ENCODE measurements at regions not wholly inside any gene's neighbourhood (a gene's known extent, or its start where the extent isn't known, plus 50 kb on each side); places are given as distances from the start of the nearest gene placed in this dataset.
"Not testable (repeated sequence)": the region's sequence is repeated elsewhere in the genome, so short reads cannot be mapped to it uniquely, and the experiment has no call there.

GRCh38 chr22:44645531-44645930 is 56.5 kb upstream of the PRR5 start:
- in situ Hi-C loops (cut with HindIII; ENCODE audit: low sequenced_read_pairs), result no loop called here
- DNase-seq (ENCODE audit: low read depth), result no peak
- no peak for TF ChIP-seq CTCF (IDR thresholded peaks at IDR 0.05; ENCODE audit: low read depth, low read length, missing control alignments)
- no peak overlapping the region for H3K4me3 ChIP-seq (ENCODE audit: low read depth, low read length)

DNA sequence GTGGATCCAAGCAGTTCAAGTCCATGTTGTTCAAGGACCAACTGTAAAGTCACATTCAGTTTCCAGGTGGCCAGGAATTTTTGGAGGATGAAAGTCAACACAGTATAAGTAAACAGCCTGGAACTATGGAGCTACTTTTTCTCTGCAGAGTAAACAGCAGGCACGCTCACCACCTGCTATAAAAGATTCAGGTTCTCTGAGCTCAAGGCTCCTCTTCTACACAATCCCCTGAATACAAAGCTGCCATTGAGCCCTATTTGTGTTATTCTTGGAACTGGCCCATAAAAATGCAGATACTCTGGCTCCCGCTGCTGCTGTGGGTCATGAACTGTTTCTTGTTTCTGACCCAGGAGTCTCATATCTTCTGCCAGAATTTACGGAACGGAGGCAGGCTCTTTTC is 56.9 kb upstream of the PRR5 start:
- in situ Hi-C loops (cut with HindIII; ENCODE audit: low sequenced_read_pairs), result no loop called here
- H3K4me3 ChIP-seq (ENCODE audit: low read depth, low read length), result no peak overlapping the region
- DNase-seq (ENCODE audit: low read depth), result no peak
- no peak for TF ChIP-seq CTCF (IDR thresholded peaks at IDR 0.05; ENCODE audit: low read depth, low read length, missing control alignments)

- in situ Hi-C loops (cut with HindIII; ENCODE audit: low sequenced_read_pairs); DNase-seq (ENCODE audit: low read depth); H3K4me3 ChIP-seq (ENCODE audit: low read depth, low read length): not testable (repeated sequence)
Measured at GRCh38 chr22:44643526-44644101, 58.4 kb upstream of the PRR5 start.

DNA sequence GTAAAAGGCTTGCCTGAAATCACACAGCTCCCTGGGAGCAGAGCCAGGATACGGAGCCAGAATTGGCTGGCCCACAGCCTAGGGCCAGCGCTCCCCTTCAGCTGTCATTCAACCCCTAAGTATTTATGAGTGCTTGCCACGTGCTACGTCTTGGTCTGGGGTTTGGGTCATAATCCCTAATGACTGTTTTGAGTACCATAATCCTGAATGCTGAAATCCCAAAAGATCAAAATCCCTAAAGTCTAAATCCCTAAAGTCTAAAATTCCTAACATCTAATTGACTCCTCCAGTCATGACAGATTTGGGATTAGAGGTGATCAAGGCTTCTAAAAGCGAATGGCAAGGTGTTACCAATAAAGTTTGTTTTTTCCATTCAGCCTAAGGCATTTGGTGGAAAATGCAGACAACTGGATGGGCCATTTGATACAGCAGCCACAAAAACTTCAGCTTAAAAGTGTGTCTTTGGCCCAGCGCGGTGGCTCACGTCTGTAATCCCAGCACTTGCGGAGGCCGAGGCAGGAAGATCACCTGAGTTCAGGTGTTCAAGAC is 59.8 kb upstream of the PRR5 start:
- in situ Hi-C loops (cut with HindIII; ENCODE audit: low sequenced_read_pairs), result no loop called here
- DNase-seq (ENCODE audit: low read depth), result no peak
- no peak for TF ChIP-seq CTCF (IDR thresholded peaks at IDR 0.05; ENCODE audit: low read depth, low read length, missing control alignments)
- no peak overlapping the region for H3K4me3 ChIP-seq (ENCODE audit: low read depth, low read length)

DNA sequence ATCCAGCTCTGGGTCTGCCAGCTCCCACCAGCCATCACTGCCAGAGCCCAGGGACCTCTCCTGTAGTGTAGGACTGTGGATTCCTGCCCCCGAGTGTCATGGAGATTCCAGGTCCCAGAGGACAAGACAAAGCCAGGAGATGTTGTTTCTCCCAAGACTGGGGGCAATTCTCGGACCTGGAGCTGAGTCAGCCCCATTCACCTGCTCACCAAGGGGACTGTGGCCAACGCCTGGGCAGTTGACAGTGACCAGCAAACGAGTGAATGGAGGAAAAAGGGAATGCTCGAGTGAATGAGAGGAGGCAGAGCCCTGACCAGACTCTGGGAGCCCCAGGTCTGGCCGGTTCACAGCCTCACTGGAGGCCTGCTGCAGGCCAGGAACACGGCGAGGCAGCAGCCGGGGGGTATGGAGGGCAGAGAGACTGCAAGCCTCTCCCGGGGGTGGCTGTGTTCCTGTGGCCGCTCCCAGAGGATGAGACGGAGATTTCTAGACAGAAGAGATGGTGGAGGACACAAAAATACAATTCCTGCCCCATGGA is 61.3 kb upstream of the PRR5 start:
- H3K4me3 ChIP-seq (ENCODE audit: low read depth, low read length), result no peak overlapping the region
- no peak for TF ChIP-seq CTCF (IDR thresholded peaks at IDR 0.05; ENCODE audit: low read depth, low read length, missing control alignments)
- in situ Hi-C loops (cut with HindIII; ENCODE audit: low sequenced_read_pairs), result no loop called here
- DNase-seq (ENCODE audit: low read depth), result no peak

DNA sequence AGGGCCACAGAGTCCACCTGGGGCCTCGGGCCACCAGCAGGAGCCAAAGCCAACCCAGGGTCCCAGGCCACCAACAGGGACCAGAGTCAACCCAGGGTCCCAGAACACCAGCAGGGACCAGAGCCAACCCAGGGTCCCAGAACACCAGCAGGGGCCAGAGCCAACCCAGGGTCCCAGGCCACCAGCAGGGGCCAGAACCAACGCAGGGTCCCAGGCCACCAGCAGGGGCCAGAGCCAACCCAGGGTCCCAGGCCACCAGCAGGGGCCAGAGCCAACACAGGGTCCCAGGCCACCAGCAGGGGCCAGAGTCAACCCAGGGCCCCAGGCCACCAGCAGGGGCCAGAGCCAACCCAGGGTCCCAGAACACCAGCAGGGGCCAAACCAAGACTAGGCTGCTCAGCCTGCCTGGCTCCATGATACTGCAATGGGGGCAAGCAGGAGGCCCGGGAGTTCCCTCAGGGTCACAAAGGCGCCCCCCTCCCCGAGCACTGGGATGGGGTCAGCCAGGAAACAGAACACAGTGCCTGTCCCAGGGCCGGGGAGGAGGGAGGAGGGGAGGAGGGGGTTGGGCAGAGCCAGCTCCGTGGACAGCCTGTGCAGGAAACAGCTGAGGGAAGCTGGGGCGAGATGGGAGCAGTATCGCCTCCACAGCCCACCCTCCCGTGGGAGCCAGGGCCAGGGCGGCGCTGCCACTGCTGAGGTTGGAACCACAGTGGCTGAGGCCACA is 62.0 kb upstream of the PRR5 start:
- in situ Hi-C loops (cut with HindIII; ENCODE audit: low sequenced_read_pairs), result no loop called here
- no peak for DNase-seq (ENCODE audit: low read depth)
- H3K4me3 ChIP-seq (ENCODE audit: low read depth, low read length), result no peak overlapping the region
- TF ChIP-seq CTCF (IDR thresholded peaks at IDR 0.05; ENCODE audit: low read depth, low read length, missing control alignments), result no peak
